NOMO-1 treated with dmso at 0.1 percent for 144 hours (cell line): ENCODE measurements at regions not wholly inside any gene's neighbourhood (a gene's known extent, or its start where the extent isn't known, plus 50 kb on each side); places are given as distances from the start of the nearest gene placed in this dataset.
"Not testable (repeated sequence)": the region's sequence is repeated elsewhere in the genome, so short reads cannot be mapped to it uniquely, and the experiment has no call there.

ENCODE experiments used
- DNase-seq: peaks from one replicate; lab custom pipeline; 2025; ENCODE audit not compliant: unreplicated experiment; lab: John Stamatoyannopoulos, UW

DNA sequence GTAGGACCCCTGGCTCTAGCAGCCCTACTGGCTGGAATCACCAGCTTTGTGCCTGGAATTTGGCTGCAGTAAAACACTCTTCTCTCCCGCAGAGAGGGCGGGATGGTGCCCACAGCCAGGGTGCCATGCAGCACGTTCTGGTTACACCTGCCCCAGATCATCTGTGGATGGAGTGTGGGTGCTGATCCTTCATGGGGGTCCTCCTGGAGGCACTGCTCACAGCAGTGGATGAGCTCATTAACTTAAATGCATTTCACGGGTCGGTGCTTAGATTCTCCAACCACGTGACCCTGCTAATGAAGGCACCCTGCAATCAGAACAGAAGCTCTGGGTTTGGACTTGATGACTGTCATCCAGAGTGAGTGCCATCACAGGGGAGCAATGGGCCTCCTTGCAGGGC lies 138.6 kb upstream of the AFDN start:
- DNase-seq, result no peak

DNA sequence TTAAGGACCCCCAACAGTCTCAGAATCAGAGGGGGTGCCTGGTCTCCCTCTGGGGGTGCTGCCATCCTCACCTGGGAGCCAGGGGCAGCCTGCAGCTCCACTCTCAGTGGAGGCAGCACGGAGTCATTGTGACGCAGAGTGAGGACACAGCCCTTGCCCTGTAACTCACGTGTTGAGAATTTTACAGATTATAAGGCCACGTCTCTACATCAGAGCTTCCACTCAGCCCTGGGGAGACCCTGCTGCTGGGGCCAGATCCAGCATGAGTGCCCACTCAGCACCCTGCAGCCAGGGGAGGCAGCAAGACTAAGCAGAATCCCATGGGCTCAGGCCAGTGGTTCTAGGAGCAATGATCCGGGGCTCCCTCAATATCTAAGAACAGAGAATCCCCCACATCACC lies 137.4 kb upstream of the AFDN start:
- no peak for DNase-seq

DNA sequence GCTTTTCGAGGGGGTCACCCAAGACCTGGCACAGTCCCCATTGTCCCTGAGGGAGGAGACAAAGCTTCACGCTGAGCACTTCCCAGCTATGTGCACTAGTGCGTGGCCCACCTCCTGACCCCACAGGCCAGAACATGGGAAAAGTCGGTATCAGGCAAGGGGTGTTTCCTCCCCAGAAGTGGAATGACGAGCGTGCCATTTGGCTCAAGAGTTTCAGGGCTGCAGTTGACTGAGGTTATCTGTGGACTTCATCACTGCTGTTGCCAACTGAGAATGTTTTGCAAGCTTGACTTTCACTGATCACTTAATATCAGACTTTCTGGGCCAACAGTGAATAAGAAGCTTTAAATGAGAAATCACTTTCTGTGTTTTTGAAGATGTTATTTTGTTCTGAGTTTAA lies 137.0 kb upstream of the AFDN start:
- DNase-seq, result no peak

DNA sequence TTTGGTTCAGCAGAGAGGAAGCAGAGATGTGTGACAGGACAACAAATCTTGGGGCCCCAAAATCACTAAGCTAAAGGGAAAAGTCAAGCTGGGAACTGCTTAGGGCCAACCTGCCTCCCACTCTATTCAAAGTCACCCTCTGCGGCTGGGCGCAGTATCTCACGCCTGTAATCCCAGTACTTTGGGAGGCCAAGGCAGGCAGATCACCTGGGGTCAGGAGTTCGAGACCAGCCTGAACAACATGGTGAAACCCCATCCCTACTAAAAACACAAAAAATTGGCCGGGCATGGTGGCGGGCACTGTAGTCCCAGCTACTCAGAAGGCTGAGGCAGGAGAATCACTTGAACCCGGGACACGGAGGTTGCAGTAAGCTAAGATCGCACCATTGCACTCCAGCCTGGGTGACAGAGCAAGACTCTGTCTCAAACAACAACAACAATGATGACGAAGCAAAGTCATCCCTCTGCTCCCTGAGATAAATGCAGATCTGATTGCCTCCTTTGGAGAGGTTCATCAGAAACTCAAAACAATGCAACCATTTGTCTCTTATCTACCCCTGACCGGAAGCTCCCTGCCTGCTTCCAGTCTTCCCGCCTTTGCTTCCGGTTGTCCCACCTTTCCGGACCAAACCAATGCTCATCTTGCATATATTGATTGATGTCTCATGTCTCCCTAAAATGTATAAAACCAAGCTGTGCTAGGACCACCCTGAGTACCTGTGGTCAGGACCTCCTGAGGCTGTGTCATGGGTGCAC lies 136.4 kb upstream of the AFDN start:
- not testable (repeated sequence) for DNase-seq

DNA sequence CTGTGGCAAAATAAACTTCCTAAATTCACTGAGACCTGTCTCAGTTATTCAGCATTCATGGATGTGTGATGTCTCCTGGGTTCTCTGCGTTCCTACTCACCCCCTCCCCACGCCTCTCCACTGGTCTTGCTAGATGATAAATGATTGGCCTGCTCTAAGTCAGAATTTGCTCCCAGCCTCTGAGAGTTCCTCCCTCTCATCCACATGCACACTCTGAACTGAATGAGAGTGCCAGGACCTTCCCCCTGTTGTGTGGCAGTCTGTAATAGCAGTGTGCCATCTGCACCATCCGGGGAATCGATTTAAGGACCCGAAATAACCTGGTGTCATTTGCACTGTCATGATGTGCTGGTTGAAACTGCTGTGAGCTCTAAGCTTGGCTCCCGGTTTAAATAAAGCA lies 135.8 kb upstream of the AFDN start:
- DNase-seq, result no peak

DNA sequence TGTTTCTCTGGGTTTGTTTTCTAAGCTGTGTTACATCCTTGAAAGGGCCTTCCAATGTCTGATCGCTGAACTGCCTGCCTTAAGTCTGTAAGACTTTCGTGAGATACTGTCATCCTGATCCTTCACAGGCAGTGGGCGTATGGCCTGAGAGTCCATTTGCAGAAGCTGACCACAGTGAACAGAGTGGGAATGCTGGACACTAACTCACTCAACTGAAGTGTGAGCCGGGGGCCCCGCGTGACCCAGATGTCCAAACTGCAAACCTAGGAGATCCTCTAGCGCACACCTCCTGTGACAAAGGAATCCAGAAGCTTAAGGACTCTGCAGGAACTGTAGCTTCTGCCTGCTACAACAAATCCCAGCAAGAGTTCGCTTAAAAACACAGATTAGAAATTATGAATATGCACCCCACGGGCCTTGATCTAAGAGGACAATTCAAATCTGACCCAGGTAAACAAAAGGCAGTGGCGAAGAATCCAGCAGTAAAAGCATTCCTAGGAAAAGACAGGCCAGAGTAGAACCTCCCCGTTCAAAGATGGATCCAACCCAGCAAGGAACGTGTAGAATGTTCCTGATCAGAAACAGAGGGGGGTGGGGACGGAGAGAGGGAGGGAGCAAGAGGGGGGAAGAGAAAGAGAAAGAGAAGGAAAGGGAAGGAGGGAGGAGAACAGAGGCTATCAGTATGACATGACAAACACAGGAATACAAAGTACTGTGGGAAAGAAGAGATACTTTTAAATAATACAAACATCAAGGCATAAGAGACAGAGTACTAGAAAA lies 135.0 kb upstream of the AFDN start:
- DNase-seq, result no peak

DNA sequence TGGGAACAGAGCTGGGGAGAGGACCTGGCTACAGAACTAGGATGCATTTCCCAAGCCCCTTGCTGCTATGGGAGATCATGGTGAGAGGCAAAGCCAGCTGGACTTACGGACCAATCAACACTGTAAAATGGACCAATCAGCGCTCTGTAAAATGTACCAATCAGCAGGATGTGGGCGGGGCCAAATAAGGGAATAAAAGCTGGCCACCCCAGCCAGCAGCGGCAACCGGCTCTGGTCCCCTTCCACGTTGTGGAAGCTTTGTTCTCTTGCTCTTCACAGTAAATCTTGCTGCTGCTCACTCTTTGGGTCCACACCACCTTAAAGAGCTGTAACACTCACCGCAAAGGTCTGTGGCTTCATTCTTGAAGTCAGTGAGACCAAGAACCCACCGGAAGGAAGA lies 133.2 kb upstream of the AFDN start:
- DNase-seq, result not testable (repeated sequence)

DNA sequence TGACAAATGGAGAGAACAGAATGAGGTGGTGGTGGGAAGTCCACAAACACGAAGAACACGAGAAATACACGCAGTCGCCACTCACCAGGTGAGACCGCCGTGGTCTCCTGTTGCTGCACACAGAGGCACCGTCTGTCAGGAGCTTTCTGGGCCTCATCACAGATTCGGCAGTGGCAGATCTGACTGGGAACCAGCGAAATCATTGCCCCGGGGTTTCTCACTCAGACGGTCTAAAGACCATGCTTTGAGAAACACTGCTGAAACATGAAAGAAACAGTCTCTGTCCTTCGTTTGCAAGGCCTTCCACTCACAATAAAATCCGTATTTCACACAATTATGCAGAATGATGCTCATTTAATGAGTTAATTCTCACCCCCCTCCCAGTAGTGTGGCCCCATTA lies 130.9 kb upstream of the AFDN start:
- no peak for DNase-seq

DNA sequence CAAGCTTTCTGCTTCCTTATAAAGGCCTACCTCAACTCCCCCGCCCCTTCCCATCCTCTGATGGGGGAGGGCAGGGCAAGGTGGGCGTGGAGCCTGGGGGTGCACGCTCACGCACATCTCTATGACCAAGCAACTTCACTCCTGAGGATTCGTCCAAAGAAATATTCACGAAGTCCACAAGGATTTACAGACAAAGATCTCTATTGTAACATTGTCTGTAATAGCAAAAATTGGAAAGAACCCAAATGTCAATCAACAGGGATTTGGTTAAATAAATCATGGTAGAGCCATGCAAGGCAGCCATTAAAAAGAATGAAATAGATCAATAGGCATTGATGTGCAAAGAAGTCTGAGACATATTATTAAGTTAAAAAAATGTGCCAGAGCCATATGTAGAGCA lies 130.4 kb upstream of the AFDN start:
- no peak for DNase-seq

DNA sequence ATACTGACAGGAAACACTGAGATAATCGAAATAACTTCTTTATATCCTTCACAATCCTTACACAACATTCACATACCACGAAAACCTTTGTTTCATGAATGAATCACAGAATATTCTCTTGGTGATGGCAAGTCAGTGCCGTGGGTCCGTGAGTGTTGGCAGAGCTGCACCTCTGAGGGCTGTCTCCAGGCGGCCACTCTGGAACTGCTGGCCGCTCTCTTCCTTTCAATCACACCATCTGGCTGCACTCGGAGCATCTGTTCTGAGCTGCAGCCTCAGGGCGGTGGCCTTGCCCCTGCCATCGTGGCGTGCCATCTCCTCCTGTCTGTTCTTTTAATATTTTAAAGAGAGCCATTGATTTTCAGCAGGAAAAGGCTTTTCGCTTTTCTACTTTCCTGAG lies 129.4 kb upstream of the AFDN start:
- no peak for DNase-seq

DNA sequence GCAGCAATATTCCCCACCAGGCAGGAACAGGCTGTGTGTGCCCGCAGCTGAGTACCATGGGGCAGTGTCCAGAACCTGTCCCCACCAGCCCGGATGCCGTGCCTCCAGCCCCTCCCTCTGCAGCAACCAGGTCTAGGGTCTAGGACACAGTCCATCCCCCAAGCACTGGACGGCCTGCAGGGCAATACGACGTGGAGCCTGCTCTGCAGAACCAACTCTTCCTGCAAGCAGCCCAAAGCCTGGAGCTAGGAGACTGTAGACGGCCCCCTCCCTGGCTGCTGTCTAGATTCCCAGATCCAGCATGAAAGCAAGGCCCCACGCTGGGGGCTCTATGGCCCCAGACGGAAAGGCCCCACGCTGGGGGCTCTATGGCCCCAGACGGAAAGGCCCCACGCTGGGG lies 128.2 kb upstream of the AFDN start:
- DNase-seq, result no peak

DNA sequence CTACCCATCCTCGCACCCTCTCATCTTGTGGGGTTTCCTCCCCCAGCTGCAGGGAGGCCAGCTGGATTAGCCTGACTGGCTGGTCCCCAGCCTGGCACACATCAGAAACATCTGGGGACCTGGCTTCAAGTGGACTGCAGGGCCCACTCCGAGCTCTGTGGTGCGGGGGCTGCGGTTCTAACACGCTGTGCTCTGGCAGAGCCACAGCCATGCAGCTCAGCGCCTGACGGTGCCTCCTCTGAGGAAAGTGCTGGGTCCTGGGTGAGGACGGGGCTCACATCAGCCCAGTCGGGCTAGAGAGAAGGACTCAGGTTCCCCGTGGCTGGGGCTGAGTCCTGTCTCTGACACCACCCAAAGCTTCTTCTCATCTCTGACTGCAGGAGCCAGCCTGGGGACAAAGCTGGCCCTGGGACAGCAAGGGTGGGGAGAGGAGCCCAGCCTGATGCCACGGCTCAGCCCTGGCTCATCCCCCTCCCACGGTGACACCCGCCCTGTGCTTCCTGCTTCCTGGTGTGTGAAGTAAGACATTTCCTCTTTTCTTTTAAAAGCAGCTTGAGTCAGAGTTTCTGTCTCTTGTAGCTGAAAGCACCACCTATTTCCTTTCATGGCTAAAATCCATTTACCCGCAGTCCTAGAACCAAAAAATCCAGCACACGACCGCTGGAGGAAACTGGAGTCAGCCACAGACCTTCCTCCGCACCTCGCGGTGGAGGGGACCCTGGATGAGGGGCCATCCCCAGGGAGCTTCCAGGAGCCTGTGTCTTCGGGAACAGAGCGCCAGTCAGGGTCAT lies 127.4 kb upstream of the AFDN start:
- peak; percentile 76 for DNase-seq

DNA sequence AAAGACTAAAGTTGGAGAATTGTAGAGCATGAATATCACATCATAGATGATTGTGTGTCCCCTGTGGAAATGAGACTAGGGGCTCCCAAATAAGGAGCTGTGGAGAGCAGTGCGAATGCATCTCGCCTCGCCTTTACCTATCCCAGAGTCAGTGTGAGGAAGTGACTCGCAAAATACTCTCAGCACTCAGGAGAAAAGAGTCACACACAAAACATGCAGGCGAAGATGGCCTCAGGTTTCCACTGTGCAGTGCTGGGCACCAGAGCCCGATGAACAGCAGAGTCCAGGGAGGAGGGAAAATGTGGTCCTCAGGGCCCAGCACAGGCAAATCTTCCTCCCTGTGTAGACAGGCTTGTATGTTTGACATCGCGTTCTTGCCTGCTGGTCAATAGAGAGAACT lies 126.5 kb upstream of the AFDN start:
- no peak for DNase-seq

DNA sequence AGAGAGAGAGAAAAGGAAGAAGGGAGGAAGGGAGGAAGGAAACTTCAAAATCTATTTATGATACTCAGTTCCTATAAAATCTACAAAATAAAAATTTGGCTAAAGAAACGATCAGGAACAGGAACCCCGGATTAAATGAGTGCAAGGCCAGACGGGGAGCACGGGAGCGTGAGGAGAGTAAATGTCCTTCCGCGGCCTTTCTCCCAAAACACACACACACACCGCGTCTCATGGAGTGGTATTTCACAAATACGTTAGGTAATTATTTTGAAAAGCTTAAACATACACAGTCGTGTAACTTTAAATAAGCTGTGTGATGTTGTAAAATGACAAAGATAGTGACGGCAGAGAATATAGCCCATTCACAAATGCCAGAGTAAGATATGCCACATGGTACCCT lies 125.7 kb upstream of the AFDN start:
- DNase-seq, result no peak

DNA sequence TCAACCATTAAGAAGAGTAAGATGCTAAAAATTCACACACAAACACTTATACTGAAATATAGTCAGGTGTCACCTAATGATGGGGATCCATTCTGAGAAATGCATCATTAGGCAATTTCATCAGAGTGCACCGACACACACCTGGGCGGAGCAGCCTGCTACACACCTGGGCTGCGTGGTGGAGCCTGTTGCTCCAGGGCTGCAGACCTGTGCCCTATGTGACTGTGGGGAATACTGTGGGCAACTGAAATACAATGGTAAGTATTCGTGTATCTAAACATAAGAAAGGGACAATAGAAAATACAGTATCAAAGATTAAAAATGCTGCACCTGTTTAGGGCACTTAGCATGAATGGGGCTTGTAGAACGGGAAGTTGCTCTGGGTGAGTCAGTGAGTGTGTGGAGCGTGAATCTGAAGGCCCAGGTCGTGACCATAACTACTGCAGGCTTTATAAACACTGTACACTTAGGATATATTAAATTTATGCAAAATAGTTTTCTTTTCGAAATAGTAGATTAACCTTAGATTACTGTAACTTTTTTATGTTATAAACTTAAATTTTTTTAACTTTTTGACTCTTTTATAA lies 124.4 kb upstream of the AFDN start:
- DNase-seq, result peak; percentile 51

DNA sequence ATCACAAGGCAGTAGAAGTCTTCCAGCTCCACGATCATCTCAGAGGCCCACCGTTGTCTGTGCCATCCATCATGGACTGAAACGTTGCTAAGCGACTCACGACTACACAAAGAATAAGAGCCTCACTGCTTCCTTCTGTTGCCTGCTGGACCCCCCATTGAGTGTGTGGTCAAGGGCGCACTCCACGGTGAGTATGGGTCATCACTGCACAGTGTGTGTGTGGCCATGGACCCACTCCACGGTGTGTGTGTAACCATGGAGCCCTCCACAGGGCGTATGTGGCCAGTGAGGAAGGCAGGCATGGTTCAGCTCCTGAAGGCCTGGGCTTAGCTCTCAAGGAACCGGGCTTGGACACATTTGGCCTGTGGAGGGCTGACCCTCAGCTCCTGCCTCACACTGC lies 123.4 kb upstream of the AFDN start:
- DNase-seq, result no peak

DNA sequence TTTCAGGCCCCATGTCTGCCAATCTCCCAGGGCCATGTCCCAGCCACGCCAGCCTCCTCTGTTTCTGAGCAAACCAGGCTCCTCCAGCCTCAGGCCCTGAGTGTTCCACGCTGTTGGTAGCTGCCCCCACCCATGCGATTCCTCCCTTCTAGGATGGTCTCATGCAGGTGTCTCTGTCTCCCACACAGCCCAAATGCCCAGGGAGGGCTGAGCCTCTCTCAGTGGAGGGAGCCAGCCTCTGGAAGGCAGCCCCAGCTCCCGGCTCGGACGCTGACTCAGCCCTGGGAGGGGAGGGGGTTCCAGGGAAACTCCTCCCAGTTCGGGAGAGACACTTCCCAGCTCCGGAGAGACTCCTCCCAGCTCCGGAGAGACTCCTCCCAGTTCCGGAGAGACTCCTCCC lies 122.9 kb upstream of the AFDN start:
- DNase-seq, result no peak

DNA sequence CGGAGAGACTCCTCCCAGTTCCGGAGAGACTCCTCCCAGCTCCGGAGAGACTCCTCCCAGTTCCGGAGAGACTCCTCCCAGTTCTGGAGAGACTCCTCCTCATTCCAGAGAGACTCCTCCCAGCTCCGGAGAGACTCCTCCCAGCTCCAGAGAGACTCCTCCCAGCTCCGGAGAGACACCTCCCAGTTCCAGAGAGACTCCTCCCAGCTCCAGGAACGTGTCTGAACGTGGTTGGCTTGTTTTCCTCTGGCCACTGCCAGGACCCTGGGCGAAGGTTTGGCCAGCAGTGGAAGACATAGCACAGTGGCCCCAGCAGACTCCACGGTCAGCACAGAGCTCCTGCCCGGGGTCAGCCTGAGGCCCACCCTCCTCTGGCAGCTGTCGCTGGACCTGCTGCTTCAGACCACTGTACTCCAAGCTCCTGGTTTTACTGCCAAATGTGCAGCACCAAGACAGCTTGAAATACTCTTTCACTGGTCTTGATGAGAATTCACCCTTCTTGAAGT lies 122.3 kb upstream of the AFDN start:
- no peak for DNase-seq

DNA sequence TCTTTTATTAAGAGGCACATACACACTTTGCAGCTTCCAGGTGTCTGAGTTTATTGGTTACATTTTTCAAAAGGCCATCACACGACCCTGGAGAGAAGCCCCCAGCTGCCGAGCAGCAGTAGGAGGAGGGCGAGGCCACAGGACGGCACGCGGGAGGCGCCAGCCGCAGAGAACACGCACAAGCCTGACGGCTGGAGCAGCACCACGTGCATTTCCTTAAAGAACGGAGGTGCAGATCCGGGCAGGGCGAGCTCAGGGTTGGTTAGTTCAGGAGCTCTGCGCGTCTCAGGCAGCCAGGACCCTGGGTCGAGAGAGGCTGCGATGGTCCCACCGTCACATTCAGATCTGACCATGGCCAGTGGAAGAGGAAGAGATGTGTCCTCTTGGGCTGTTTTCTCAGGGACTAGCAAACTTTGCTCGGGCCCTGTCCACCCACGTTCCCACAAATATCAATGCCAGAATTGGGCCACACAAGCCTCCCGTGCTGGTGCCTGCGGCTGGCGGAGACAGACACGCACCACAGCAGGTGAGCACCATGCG lies 121.4 kb upstream of the AFDN start:
- no peak for DNase-seq

DNA sequence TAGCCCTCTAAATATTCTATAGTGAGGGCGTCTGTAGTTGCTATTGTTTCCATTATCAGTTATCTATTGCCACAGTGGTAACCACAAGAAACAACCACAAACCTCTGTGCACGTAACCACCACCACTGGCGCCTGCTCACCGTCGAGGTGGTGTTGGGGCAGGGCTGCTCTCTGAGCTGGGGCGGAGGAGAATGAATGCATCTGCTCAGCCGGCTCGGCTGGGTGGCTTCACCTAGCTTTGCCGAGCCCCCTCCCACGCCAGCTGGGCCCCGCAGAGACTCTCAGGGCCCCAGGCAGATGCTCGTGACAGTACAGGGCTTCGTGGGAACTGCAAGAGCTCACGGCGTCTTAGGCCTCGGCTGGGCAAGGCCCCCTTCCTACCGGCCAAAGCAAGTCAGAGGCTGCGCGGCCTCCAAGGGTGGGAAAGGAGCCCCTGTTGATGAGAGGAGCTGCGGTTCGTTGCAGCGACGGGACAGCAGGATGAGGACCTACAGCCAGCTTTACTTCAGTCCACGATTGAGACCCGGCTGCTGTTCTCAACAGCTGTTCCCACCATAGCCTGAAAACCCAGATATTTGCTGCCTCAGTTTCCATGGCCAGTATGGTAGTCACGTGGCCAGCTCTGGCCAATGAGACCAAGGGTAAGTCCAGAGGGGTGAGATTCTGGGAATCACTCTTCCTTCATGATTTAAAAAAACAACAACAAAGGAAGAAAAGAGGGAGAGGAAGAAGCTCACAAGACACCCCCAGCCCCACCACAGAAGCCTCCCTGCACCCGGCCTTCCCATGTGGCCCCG lies 120.2 kb upstream of the AFDN start:
- DNase-seq, result peak; percentile 14
